ENCODE measurements at regions not wholly inside any gene's neighbourhood (a gene's known extent, or its start where the extent isn't known, plus 50 kb on each side); places are given as distances from the start of the nearest gene placed in this dataset.

GRCh38 chr6:168388641-168389633, 52.0 kb upstream of the SMOC2 start:
- no peak for TF ChIP-seq CTCF (conservative IDR thresholded peaks at IDR 0.05; ENCODE audit: low read depth)
- no peak overlapping the region for H3K27ac ChIP-seq
- CTCF ChIA-PET: interaction anchor here (0.7 kb wide), 1 partner anchor 215 kb away, joined by 5 read pairs; no protein-coding TSS in a partner anchor
- no peak for DNase-seq (ENCODE audit: low spot score)
- POLR2A ChIA-PET (ENCODE audit: low non-redundant PET): no interaction called here

- TF ChIP-seq CTCF (conservative IDR thresholded peaks at IDR 0.05; ENCODE audit: low read depth): no peak
- H3K27ac ChIP-seq: no peak overlapping the region
- POLR2A ChIA-PET (ENCODE audit: low non-redundant PET): no interaction called here
- no peak for DNase-seq (ENCODE audit: low spot score)
- CTCF ChIA-PET: no interaction called here
Measured at GRCh38 chr6:168390749-168391420, 50.1 kb upstream of the SMOC2 start.

Data from RWPE1 (cell line).